Epithelial cell of proximal tubule (primary cell): ENCODE measurements at regions not wholly inside any gene's neighbourhood (a gene's known extent, or its start where the extent isn't known, plus 50 kb on each side); places are given as distances from the start of the nearest gene placed in this dataset.
"Not testable (repeated sequence)": the region's sequence is repeated elsewhere in the genome, so short reads cannot be mapped to it uniquely, and the experiment has no call there.

Experiments used
- DNase-seq: peaks from one replicate; pipeline ENCODE4 v3.0.0-alpha.2; 2011; ENCODE audit warnings: low read depth
- H3K4me3 ChIP-seq: 2 replicates; pipeline ENCODE4 v1.5.1; 2011; ENCODE audit warnings: low read depth, mild to moderate bottlenecking, low read length
- TF ChIP-seq, protein P1 (sequence below): conservative IDR thresholded peaks from 2 replicates; pipeline ENCODE4 v1.5.1; 2012; ENCODE audit warnings: low read depth, mild to moderate bottlenecking, low read length

DNA sequence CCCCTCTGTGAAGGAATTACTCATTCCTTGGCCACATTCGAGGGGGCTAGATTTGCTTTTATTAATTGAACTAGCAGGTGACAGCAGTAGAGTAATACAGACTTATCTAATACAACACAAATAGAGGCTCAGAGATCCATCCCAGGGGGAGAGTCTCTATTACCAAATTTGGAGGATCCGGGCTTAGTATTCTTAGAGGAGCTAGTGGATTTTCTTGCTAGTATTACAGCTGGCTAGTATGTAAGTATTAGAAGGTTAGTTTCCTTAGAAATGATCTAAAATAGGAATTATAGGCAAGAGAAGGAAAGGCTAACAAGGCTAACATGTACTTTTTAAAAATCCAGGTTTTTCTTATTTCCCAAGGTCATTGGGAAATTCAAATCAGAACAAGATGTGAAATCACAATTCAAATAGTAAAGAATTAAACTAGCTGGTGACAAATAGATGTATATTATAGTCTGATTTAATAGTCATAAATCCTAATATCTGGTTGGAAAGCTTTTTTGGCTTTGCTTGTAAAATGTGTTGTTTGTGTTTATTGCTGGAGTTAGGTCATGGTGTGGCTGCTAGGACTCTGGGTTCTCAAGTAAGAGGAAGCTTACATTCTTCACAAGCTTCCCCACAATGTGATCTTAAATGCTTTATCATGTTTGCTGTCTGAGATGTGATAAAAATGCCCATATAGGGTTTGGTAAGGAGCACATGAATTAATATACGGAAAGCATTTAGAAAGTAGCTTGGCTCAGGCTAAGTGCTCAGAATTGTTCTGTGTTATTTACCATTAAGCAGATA is 160.4 kb upstream of the MPDZ start:
- no peak for DNase-seq
- no peak overlapping the region for H3K4me3 ChIP-seq
- TF ChIP-seq, protein P1, sequence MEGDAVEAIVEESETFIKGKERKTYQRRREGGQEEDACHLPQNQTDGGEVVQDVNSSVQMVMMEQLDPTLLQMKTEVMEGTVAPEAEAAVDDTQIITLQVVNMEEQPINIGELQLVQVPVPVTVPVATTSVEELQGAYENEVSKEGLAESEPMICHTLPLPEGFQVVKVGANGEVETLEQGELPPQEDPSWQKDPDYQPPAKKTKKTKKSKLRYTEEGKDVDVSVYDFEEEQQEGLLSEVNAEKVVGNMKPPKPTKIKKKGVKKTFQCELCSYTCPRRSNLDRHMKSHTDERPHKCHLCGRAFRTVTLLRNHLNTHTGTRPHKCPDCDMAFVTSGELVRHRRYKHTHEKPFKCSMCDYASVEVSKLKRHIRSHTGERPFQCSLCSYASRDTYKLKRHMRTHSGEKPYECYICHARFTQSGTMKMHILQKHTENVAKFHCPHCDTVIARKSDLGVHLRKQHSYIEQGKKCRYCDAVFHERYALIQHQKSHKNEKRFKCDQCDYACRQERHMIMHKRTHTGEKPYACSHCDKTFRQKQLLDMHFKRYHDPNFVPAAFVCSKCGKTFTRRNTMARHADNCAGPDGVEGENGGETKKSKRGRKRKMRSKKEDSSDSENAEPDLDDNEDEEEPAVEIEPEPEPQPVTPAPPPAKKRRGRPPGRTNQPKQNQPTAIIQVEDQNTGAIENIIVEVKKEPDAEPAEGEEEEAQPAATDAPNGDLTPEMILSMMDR: no peak

DNA sequence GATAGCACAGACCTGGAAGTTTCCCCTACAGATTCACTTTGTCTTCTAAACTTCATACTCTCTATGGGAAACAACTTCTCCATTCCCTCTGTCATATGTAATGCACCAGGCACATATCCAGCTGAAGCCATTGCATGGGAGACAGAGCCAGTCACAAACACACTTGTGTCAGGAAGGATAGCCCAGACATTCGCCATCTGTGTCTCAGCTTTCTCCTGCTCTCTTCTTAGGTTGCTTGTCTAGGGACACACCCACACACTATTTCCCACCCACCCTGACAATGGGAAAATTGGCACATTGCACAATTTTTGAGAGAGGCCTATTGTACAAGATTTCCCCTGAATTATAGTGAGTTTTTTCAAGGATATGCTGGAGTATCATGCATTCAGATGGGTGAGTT is 158.4 kb upstream of the MPDZ start:
- H3K4me3 ChIP-seq: no peak overlapping the region
- DNase-seq: no peak
- TF ChIP-seq, protein P1: no peak

DNA sequence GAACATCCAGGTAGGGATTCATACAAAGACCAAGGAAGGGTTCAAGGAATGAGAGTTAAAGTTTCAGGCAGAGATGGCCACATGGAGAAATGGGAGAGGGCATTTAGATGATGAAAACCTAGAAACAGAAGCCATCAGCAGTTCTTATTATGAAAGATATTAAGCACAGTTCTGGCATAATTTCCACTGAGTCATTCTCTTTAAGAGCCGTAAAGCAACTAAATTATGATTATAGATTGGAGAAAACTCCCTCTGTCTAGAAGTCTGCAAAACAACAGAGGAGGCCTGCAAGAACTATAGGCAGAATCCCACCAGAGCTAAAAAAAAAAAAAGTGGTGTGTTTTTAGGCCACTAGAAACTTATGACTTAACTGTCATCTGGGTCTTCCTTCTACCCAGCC is 157.1 kb upstream of the MPDZ start:
- H3K4me3 ChIP-seq: no peak overlapping the region
- DNase-seq: no peak
- TF ChIP-seq, protein P1: no peak

DNA sequence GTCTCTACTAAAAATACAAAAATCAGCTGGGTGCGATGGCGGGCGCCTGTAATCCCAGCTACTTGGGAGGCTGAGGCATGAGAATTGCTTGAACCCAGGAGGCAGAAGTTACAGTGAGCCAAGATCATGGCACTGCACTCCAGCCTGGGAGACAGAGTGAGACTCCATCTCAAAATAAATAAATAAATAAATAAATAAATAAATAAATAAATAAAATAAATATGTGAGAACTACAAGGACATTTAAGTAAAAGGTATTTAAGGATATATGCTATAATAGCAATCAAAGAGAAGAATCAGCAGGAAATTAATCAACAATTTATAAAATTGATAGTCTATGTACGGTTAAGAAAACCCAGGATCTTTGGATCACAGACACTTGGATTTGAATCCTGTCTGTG is 154.0 kb upstream of the MPDZ start:
- not testable (repeated sequence) for H3K4me3 ChIP-seq, DNase-seq

DNA sequence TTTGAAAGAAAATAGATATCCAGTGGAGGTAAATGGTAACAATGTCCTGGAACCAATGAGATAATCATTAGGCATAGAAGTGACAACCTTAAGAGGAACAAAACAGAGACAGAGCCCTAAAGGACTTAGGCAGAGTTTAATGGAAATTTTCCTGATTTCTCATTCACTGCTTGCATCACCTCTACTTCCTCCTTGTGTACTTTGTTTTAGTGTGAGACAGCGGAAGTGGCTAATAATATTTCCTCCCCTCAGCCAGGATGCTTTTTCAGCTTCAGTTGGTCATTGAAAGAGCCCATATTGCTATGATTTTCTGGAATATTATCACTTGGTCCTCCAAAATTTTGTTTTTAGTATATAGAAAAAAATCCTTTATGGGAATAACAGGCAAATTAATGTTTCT is 153.4 kb upstream of the MPDZ start:
- DNase-seq: no peak

DNA sequence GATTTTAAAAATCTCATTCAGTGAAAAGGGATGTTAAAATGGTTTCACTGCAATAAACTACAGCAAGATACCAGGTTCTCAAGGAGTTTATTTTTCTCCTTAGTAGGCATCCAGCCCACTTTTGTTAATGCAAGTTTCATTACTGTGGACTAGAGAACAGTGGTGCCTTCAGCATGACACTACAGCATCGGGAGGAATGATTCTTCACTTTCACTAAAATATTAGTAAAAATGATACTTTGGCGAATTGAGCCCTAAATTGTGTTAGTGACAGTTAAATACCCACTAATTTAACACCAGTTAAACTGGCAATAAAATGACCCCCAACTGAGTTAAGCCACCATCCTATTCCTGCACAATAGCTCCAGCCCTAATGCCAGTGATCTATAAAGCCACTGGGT is 152.2 kb upstream of the MPDZ start:
- no peak overlapping the region for H3K4me3 ChIP-seq
- no peak for DNase-seq
- TF ChIP-seq, protein P1: no peak

More for the DNA sequence above, 153.4 kb upstream of the MPDZ start:
- H3K4me3 ChIP-seq: no peak overlapping the region
- TF ChIP-seq, protein P1: no peak

DNA sequence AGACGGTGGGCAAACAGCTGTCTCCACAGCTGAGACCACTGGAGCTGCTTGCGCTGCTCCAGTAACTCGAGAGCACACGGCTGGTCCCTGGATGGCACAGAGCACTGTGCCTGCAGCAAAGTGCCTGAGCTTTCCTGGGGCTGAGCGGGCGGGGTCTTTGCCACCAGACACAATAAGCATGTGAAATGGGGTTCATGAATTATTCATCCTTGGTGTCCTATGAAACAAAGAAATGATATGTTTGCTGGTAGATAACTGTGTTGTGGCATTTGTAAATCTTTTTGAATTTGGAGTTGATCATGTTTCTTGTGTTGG is 151.7 kb upstream of the MPDZ start:
- TF ChIP-seq, protein P1: no peak
- no peak for DNase-seq
- no peak overlapping the region for H3K4me3 ChIP-seq
